Loucy (cell line): ENCODE measurements at regions not wholly inside any gene's neighbourhood (a gene's known extent, or its start where the extent isn't known, plus 50 kb on each side); places are given as distances from the start of the nearest gene placed in this dataset.
"Not testable (repeated sequence)": the region's sequence is repeated elsewhere in the genome, so short reads cannot be mapped to it uniquely, and the experiment has no call there.

Experiments
- CTCF ChIP-seq: fragments of 200-600 bp; sonication (generic); conservative IDR thresholded peaks from 2 replicates; pipeline ENCODE4 v1.5.1; 2014; ENCODE audit warnings: mild to moderate bottlenecking, antibody characterized with exemption, low read length
- EZH2phosphoT487 ChIP-seq: fragments of 200-600 bp; IDR thresholded peaks from 2 replicates; pipeline ENCODE4 v1.6.1; 2018; ENCODE audit warnings: antibody characterized with exemption, mild to moderate bottlenecking, moderate library complexity, borderline replicate concordance

- TF ChIP-seq CTCF, EZH2phosphoT487: not testable (repeated sequence)
Observed at GRCh38 chr22:25301912-25302311, 82.5 kb downstream of the CRYBB2 start.
